Keratinocyte (primary cell): ENCODE measurements at regions not wholly inside any gene's neighbourhood (a gene's known extent, or its start where the extent isn't known, plus 50 kb on each side); places are given as distances from the start of the nearest gene placed in this dataset.

Experiments
- DNase-seq: peaks from one replicate; pipeline ENCODE4 v3.0.0-alpha.2; 2011; ENCODE audit warnings: low read depth, missing footprints, low spot score
- FAIRE-seq: peaks from 2 replicates; lab custom pipeline; 2011; peaks lifted over from hg19 to GRCh38; lab: Jason Lieb, UNC
- H2AFZ ChIP-seq: 2 replicates; pipeline ENCODE4 v1.6.0; 2012; ENCODE audit warnings: low read length, control low read depth, inconsistent platforms; ENCODE audit not compliant: control insufficient read depth
- H3K27ac ChIP-seq: 2 replicates; pipeline ENCODE4 v1.5.1; 2011; ENCODE audit warnings: low read length; ENCODE audit not compliant: control insufficient read depth, insufficient read depth
- H3K27me3 ChIP-seq: 3 replicates; pipeline ENCODE4 v1.6.0; 2011; ENCODE audit warnings: low read length; ENCODE audit not compliant: control insufficient read depth, insufficient read depth; ENCODE audit errors: extremely low read depth
- H3K36me3 ChIP-seq, 2 experiments: 2 replicates in 1 of 2; 3 replicates in 1 of 2; pipeline ENCODE4 v1.5.1; 2011; ENCODE audit warnings: low read length in 2 of 2, mild to moderate bottlenecking in 1 of 2; ENCODE audit not compliant: control insufficient read depth in 2 of 2, insufficient read depth in 2 of 2; ENCODE audit errors: extremely low read depth in 1 of 2
- H3K4me1 ChIP-seq: 3 replicates; pipeline ENCODE4 v1.5.1; 2011; ENCODE audit warnings: low read length; ENCODE audit not compliant: control insufficient read depth, insufficient read depth; ENCODE audit errors: extremely low read depth
- H3K4me2 ChIP-seq: 3 replicates; pipeline ENCODE4 v1.6.0; 2011; ENCODE audit warnings: low read depth, low read length; ENCODE audit not compliant: control insufficient read depth, insufficient read depth; ENCODE audit errors: extremely low read depth
- H3K4me3 ChIP-seq, 3 experiments: fragments of 200-600 bp in 1 of 3; sonication (generic) in 1 of 3; 2 replicates in 2 of 3; 3 replicates in 1 of 3; pipeline ENCODE4 v1.5.1; 2011 to 2016; ENCODE audit warnings: low read length in 3 of 3, mild to moderate bottlenecking in 3 of 3, control low read depth in 2 of 3, inconsistent platforms in 1 of 3, low read depth in 1 of 3, mixed read lengths in 1 of 3, mixed run types in 1 of 3, moderate library complexity in 1 of 3; ENCODE audit not compliant: control insufficient read depth in 2 of 3, insufficient read depth in 2 of 3; ENCODE audit errors: extremely low read depth in 1 of 3
- H3K79me2 ChIP-seq: 2 replicates; pipeline ENCODE4 v1.6.0; 2012; ENCODE audit warnings: low read length; ENCODE audit not compliant: control insufficient read depth, insufficient read depth
- H3K9ac ChIP-seq: 3 replicates; pipeline ENCODE4 v1.6.0; 2011; ENCODE audit warnings: low read length; ENCODE audit not compliant: control insufficient read depth, insufficient read depth; ENCODE audit errors: extremely low read depth
- H3K9me1 ChIP-seq: 3 replicates; pipeline ENCODE4 v1.6.0; 2011; ENCODE audit warnings: low read length; ENCODE audit not compliant: control insufficient read depth, insufficient read depth; ENCODE audit errors: extremely low read depth
- H3K9me3 ChIP-seq: 2 replicates; pipeline ENCODE4 v1.5.1; 2012; ENCODE audit warnings: low read depth, low read length; ENCODE audit not compliant: control insufficient read depth
- H4K20me1 ChIP-seq: 3 replicates; pipeline ENCODE4 v1.6.0; 2011; ENCODE audit warnings: low read length; ENCODE audit not compliant: control insufficient read depth, insufficient read depth; ENCODE audit errors: extremely low read depth
- CTCF ChIP-seq, 3 experiments: IDR thresholded peaks in 1 of 3; conservative IDR thresholded peaks in 1 of 3; optimal IDR thresholded peaks in 1 of 3; 2 replicates in 2 of 3; 3 replicates in 1 of 3; pipeline versions ENCODE3 to v1.5.1; 2011; ENCODE audit warnings: low read length in 3 of 3, mild to moderate bottlenecking in 3 of 3, moderate library complexity in 2 of 3, control low read depth in 1 of 3, inconsistent platforms in 1 of 3; ENCODE audit not compliant: insufficient read depth in 2 of 3; ENCODE audit errors: extremely low read depth in 1 of 3
- EZH2 ChIP-seq: IDR thresholded peaks from one replicate; pipeline ENCODE4 v1.6.1; 2012; ENCODE audit warnings: inconsistent platforms, mild to moderate bottlenecking, low read length, moderate library complexity
- dilution Hi-C: fragments of 300-500 bp; cut with MboI; formaldehyde crosslinking; loops from one replicate; pipeline ENCODE4 v1.7.0; 2020; ENCODE audit warnings: low sequenced_read_pairs; ENCODE audit not compliant: extremely low pct_ligation_motif_present

- Histone ChIP-seq H3K36me3 (no peaks in the 10 kb centered on the region), H3K27ac (no peak overlapping the region), H4K20me1 (no peaks in the 10 kb centered on the region), H3K27me3 (no peaks in the 10 kb centered on the region), H3K4me3 (no peak overlapping the region), H3K79me2 (no peaks in the 10 kb centered on the region), H3K4me2 (no peak overlapping the region), H2AFZ (no peak overlapping the region), H3K9me3 (no peaks in the 10 kb centered on the region), H3K9ac (no peak overlapping the region), H3K4me1 (peaks cover 4% of the 10 kb centered on the region), H3K9me1 (no peaks in the 10 kb centered on the region)
- dilution Hi-C loops = no loop called here
- DNase-seq (no peak), FAIRE-seq (no peak)
- TF ChIP-seq EZH2 (no peak), CTCF (optimal IDR thresholded peaks at IDR 0.05 in 1 of 3, IDR thresholded peaks at IDR 0.05 in 1 of 3, conservative IDR thresholded peaks at IDR 0.05 in 1 of 3; ENCODE audit: extremely low read depth in 1 of 3, insufficient read depth in 2 of 3, low read length in 3 of 3) (no peak)
Measured at GRCh38 chr5:125325488-125326149, 579.2 kb upstream of the ZNF608 start.

GRCh38 chr5:125326150-125326510 lies 579.7 kb upstream of the ZNF608 start:
- Histone ChIP-seq H3K27me3 (no peaks in the 10 kb centered on the region), H3K27ac (no peak overlapping the region), H3K4me1 (peaks cover 4% of the 10 kb centered on the region), H3K9me3 (no peaks in the 10 kb centered on the region), H2AFZ (no peak overlapping the region), H3K79me2 (no peaks in the 10 kb centered on the region), H3K36me3 (no peaks in the 10 kb centered on the region), H3K9ac (no peak overlapping the region), H4K20me1 (no peaks in the 10 kb centered on the region), H3K4me2 (no peak overlapping the region), H3K9me1 (no peaks in the 10 kb centered on the region), H3K4me3 (no peak overlapping the region)
- dilution Hi-C loops = no loop called here
- peak; percentile 5 for FAIRE-seq
- no peak for TF ChIP-seq CTCF (optimal IDR thresholded peaks at IDR 0.05 in 1 of 3, IDR thresholded peaks at IDR 0.05 in 1 of 3, conservative IDR thresholded peaks at IDR 0.05 in 1 of 3; ENCODE audit: extremely low read depth in 1 of 3, insufficient read depth in 2 of 3, low read length in 3 of 3)
- no peak for TF ChIP-seq EZH2
- no peak for DNase-seq
